ENCODE measurements at regions not wholly inside any gene's neighbourhood (a gene's known extent, or its start where the extent isn't known, plus 50 kb on each side); places are given as distances from the start of the nearest gene placed in this dataset.

GRCh38 chr18:41206341-41206830 is 748.6 kb upstream of the PIK3C3 start (continued):
- TF ChIP-seq NRF1 (IDR thresholded peaks at IDR 0.05; ENCODE audit: low read depth, low read length) (no peak), CEBPB (IDR thresholded peaks at IDR 0.05; ENCODE audit: low read depth, low read length) (no peak)

Measured in H1 (cell line).